ENCODE measurements at regions not wholly inside any gene's neighbourhood (a gene's known extent, or its start where the extent isn't known, plus 50 kb on each side); places are given as distances from the start of the nearest gene placed in this dataset.

GRCh38 chr19:32287086-32287485, 58.3 kb upstream of the ZNF507 start:
- Histone ChIP-seq H3K23ac (ENCODE audit: low read depth, low read length) (no peak overlapping the region), H3K4me3 (ENCODE audit: insufficient read depth, low read depth, low read length) (no peak overlapping the region), H4K5ac (ENCODE audit: low read depth, low read length) (no peak overlapping the region), H2BK15ac (ENCODE audit: low read depth, low read length) (no peak overlapping the region), H3K27ac (ENCODE audit: insufficient read depth, low read length) (no peak overlapping the region), H3K27me3 (ENCODE audit: control insufficient read depth, insufficient read depth, low read length) (no peaks in the 10 kb centered on the region), H3K4ac (ENCODE audit: low read depth, low read length) (no peak overlapping the region), H4K20me1 (ENCODE audit: insufficient read depth, low read length) (no peaks in the 10 kb centered on the region), H2BK5ac (ENCODE audit: low read depth, low read length, poor library complexity, severe bottlenecking) (no peak overlapping the region), H3K14ac (replicated peaks; ENCODE audit: low read depth, low read length) (no peak overlapping the region), H3K79me1 (ENCODE audit: low read depth in 1 of 2, low read length in 2 of 2) (no peaks in the 10 kb centered on the region), H2AK5ac (ENCODE audit: low read depth, low read length) (no peak overlapping the region), H3K9me3 (ENCODE audit: control insufficient read depth, insufficient read depth, low read length) (no peaks in the 10 kb centered on the region), H3K18ac (ENCODE audit: low read depth, low read length) (no peak overlapping the region), H3K36me3 (ENCODE audit: control insufficient read depth, insufficient read depth, low read length) (no peaks in the 10 kb centered on the region), H2AFZ (replicated peaks; ENCODE audit: low read length, poor library complexity) (peak overlapping the region; percentile 41), H2AK9ac (replicated peaks; ENCODE audit: low read depth, low read length, poor library complexity) (no peak overlapping the region), H2BK120ac (ENCODE audit: low read depth, low read length) (no peak overlapping the region), H4K8ac (ENCODE audit: low read depth in 2 of 2, low read length in 2 of 2) (no peak overlapping the region), H3K9ac (ENCODE audit: low read depth, low read length) (no peak overlapping the region), H3K56ac (ENCODE audit: extremely low read depth, insufficient read depth, low read length) (no peak overlapping the region), H3K4me2 (ENCODE audit: low read depth, low read length) (no peak overlapping the region), H3K4me1 (ENCODE audit: control insufficient read depth, insufficient read depth, low read length) (no peaks in the 10 kb centered on the region), H3K9me1 (ENCODE audit: insufficient read depth, low read length) (no peaks in the 10 kb centered on the region; the same call in 1 of the 2 replicates), H4K91ac (ENCODE audit: insufficient read depth, low read depth, low read length) (no peak overlapping the region), H2BK20ac (ENCODE audit: low read depth, low read length) (no peak overlapping the region)
- intact Hi-C loops (cut with micrococcal nuclease): loop anchor here (1.0 kb wide), 1 partner anchor 283 kb away; no protein-coding TSS in a partner anchor
- CTCF ChIA-PET: no interaction called here
- POLR2A ChIA-PET (ENCODE audit: unreplicated experiment): no interaction called here
- dilution Hi-C loops (cut with HindIII; ENCODE audit: low sequenced_read_pairs, unreplicated experiment): no loop called here
- BruUV-seq (replicated peaks): no TSS peak
- no peak for ATAC-seq (ENCODE audit: low read depth)
- in situ Hi-C loops (cut with MboI; ENCODE audit: low sequenced_read_pairs): loop anchor here (10.0 kb wide), 1 partner anchor 278 kb away; no protein-coding TSS in a partner anchor
- no peak for DNase-seq
- WGBS, 2 experiments (ENCODE audit: extremely low coverage in 2 of 2, insufficient read length in 1 of 2): no CpG with 5 or more reads among the region's 4 CpGs
- TF ChIP-seq FOS (IDR thresholded peaks at IDR 0.05; ENCODE audit: low read depth, low read length) (no peak), MXI1 (IDR thresholded peaks at IDR 0.05; ENCODE audit: borderline replicate concordance, low read depth, low read length) (no peak), BHLHE40 (IDR thresholded peaks at IDR 0.05; ENCODE audit: low read depth, low read length) (no peak), CEBPB (IDR thresholded peaks at IDR 0.05; ENCODE audit: low read depth, low read length) (no peak), RFX5 (IDR thresholded peaks at IDR 0.05; ENCODE audit: low read depth, low read length) (no peak), MAFK (IDR thresholded peaks at IDR 0.05; ENCODE audit: low read depth, low read length) (no peak), NFE2L2 (IDR thresholded peaks at IDR 0.05; ENCODE audit: low read depth, low read length) (no peak), ELK1 (IDR thresholded peaks at IDR 0.05; ENCODE audit: borderline replicate concordance, low read depth, low read length) (no peak), CHD1 (IDR thresholded peaks at IDR 0.05; ENCODE audit: low read depth, low read length) (no peak), MAZ (IDR thresholded peaks at IDR 0.05; ENCODE audit: borderline replicate concordance, low read depth, low read length) (no peak), SMC3 (IDR thresholded peaks at IDR 0.05; ENCODE audit: low read depth, low read length) (no peak), RAD21 (IDR thresholded peaks at IDR 0.05; ENCODE audit: low read length) (no peak), CTCF (conservative IDR thresholded peaks at IDR 0.05; ENCODE audit: low read depth, low read length) (no peak), RCOR1 (IDR thresholded peaks at IDR 0.05; ENCODE audit: insufficient replicate concordance, low read length) (no peak), POLR2A (IDR thresholded peaks at IDR 0.05; ENCODE audit: low read depth, low read length) (no peak)
- TF ChIP-seq, protein P1, sequence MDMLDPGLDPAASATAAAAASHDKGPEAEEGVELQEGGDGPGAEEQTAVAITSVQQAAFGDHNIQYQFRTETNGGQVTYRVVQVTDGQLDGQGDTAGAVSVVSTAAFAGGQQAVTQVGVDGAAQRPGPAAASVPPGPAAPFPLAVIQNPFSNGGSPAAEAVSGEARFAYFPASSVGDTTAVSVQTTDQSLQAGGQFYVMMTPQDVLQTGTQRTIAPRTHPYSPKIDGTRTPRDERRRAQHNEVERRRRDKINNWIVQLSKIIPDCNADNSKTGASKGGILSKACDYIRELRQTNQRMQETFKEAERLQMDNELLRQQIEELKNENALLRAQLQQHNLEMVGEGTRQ (IDR thresholded peaks at IDR 0.05; ENCODE audit: low read depth, low read length): no peak

Measured in IMR-90 (cell line).